IMR-90 (cell line): ENCODE measurements at regions not wholly inside any gene's neighbourhood (a gene's known extent, or its start where the extent isn't known, plus 50 kb on each side); places are given as distances from the start of the nearest gene placed in this dataset.

ENCODE experiments used
- ATAC-seq: fragments of 200-7000 bp; cut with Tn5 transposase; 2 replicates; pipeline ENCODE4 v1.9.1; 2020; ENCODE audit warnings: low read depth, mild to moderate bottlenecking, moderate library complexity
- BruUV-seq: library from RNA; stranded (reverse); fragments of 400-500 nt; replicated peaks from 2 replicates; lab custom pipeline; 2021; lab: Mats Ljungman, UMichigan
- CTCF ChIA-PET: fragments of 300-600 bp; formaldehyde crosslinking; extraction: SDS; loops from one replicate; lab custom pipeline; 2021; ENCODE audit warnings: antibody characterized with exemption; lab: Yijun Ruan, JAX
- POLR2A ChIA-PET: fragments of 300-600 bp; sonication (Branson Sonifier 250); formaldehyde crosslinking; loops from one replicate; lab custom pipeline; 2022; ENCODE audit warnings: antibody characterized with exemption; ENCODE audit not compliant: unreplicated experiment; lab: Charles Lee
- DNase-seq: peaks from one replicate; pipeline ENCODE4 v3.0.0; 2013
- H2AFZ ChIP-seq: replicated peaks from 2 replicates; pipeline ENCODE3; 2013; ENCODE audit warnings: low read length, mild to moderate bottlenecking; ENCODE audit not compliant: poor library complexity
- H2AK5ac ChIP-seq: 2 replicates; pipeline ENCODE4 v1.6.1; 2013; ENCODE audit warnings: low read depth, low read length, inconsistent platforms
- H2AK9ac ChIP-seq: replicated peaks from 2 replicates; pipeline ENCODE3; 2013; ENCODE audit warnings: mild to moderate bottlenecking, low read depth, low read length, moderate library complexity; ENCODE audit not compliant: poor library complexity
- H2BK120ac ChIP-seq: 2 replicates; pipeline ENCODE4 v1.6.1; 2013; ENCODE audit warnings: low read depth, low read length, inconsistent platforms
- H2BK15ac ChIP-seq: 3 replicates; pipeline ENCODE4 v1.6.1; 2013; ENCODE audit warnings: low read depth, low read length, inconsistent platforms
- H2BK20ac ChIP-seq: 2 replicates; pipeline ENCODE4 v1.6.1; 2013; ENCODE audit warnings: low read depth, mild to moderate bottlenecking, inconsistent platforms, low read length, moderate library complexity
- H2BK5ac ChIP-seq: 2 replicates; pipeline ENCODE4 v1.6.1; 2013; ENCODE audit warnings: mild to moderate bottlenecking, low read depth, low read length, inconsistent platforms; ENCODE audit not compliant: poor library complexity, severe bottlenecking
- H3K14ac ChIP-seq: replicated peaks from 2 replicates; pipeline ENCODE4 v1.6.1; 2013; ENCODE audit warnings: low read depth, low read length, inconsistent platforms
- H3K18ac ChIP-seq: 2 replicates; pipeline ENCODE4 v1.6.1; 2013; ENCODE audit warnings: low read depth, low read length, control low read depth
- H3K23ac ChIP-seq: 2 replicates; pipeline ENCODE4 v1.6.1; 2013; ENCODE audit warnings: low read depth, low read length, inconsistent platforms
- H3K27ac ChIP-seq: 2 replicates; pipeline ENCODE4 v1.5.1; 2013; ENCODE audit warnings: mild to moderate bottlenecking, control low read depth, low read length; ENCODE audit not compliant: insufficient read depth
- H3K27me3 ChIP-seq: 2 replicates; pipeline ENCODE4 v1.6.1; 2013; ENCODE audit warnings: low read length; ENCODE audit not compliant: control insufficient read depth, insufficient read depth
- H3K36me3 ChIP-seq: 2 replicates; pipeline ENCODE4 v1.6.1; 2013; ENCODE audit warnings: low read length, mixed read lengths; ENCODE audit not compliant: control insufficient read depth, insufficient read depth
- H3K4ac ChIP-seq: 2 replicates; pipeline ENCODE4 v1.6.1; 2013; ENCODE audit warnings: low read depth, low read length, inconsistent platforms
- H3K4me1 ChIP-seq: 2 replicates; pipeline ENCODE4 v1.6.1; 2013; ENCODE audit warnings: low read length, mixed read lengths; ENCODE audit not compliant: control insufficient read depth, insufficient read depth
- H3K4me2 ChIP-seq: 2 replicates; pipeline ENCODE4 v1.6.1; 2013; ENCODE audit warnings: low read depth, mild to moderate bottlenecking, control low read depth, low read length, moderate library complexity
- H3K4me3 ChIP-seq: 2 replicates; pipeline ENCODE4 v1.5.1; 2013; ENCODE audit warnings: low read depth, mild to moderate bottlenecking, control low read depth, low read length, moderate library complexity; ENCODE audit not compliant: insufficient read depth
- H3K56ac ChIP-seq: 2 replicates; pipeline ENCODE4 v1.6.1; 2013; ENCODE audit warnings: low read length, inconsistent platforms; ENCODE audit not compliant: insufficient read depth; ENCODE audit errors: extremely low read depth
- H3K79me1 ChIP-seq, 2 experiments: 2 replicates each; pipeline ENCODE4 v1.6.1; 2013; ENCODE audit warnings: low read length in 2 of 2, inconsistent platforms in 1 of 2, low read depth in 1 of 2
- H3K9ac ChIP-seq: 2 replicates; pipeline ENCODE4 v1.6.1; 2013; ENCODE audit warnings: low read depth, low read length, control low read depth
- H3K9me1 ChIP-seq: 2 replicates; pipeline ENCODE4 v1.6.1; 2013; ENCODE audit warnings: low read length, inconsistent platforms; ENCODE audit not compliant: insufficient read depth
- H3K9me3 ChIP-seq: 2 replicates; pipeline ENCODE4 v1.6.1; 2013; ENCODE audit warnings: low read length; ENCODE audit not compliant: control insufficient read depth, insufficient read depth
- H4K20me1 ChIP-seq: 2 replicates; pipeline ENCODE4 v1.6.1; 2013; ENCODE audit warnings: low read length, inconsistent platforms; ENCODE audit not compliant: insufficient read depth
- H4K5ac ChIP-seq: 2 replicates; pipeline ENCODE4 v1.6.1; 2013; ENCODE audit warnings: mild to moderate bottlenecking, low read depth, low read length, control low read depth
- H4K8ac ChIP-seq, 2 experiments: 2 replicates each; pipeline ENCODE4 v1.6.1; 2013; ENCODE audit warnings: low read depth in 2 of 2, low read length in 2 of 2, control low read depth in 1 of 2, inconsistent platforms in 1 of 2
- H4K91ac ChIP-seq: 2 replicates; pipeline ENCODE4 v1.6.1; 2013; ENCODE audit warnings: low read depth, low read length, inconsistent platforms; ENCODE audit not compliant: insufficient read depth
- BHLHE40 ChIP-seq: fragments of 150-350 bp; IDR thresholded peaks from 2 replicates; pipeline ENCODE4 v1.6.1; 2016; ENCODE audit warnings: mild to moderate bottlenecking, low read depth, low read length
- CEBPB ChIP-seq: IDR thresholded peaks from 2 replicates; pipeline ENCODE4 v1.6.1; 2012; ENCODE audit warnings: low read depth, low read length, improper control_type of control experiment
- CHD1 ChIP-seq: IDR thresholded peaks from 2 replicates; pipeline ENCODE4 v1.6.1; 2012; ENCODE audit warnings: low read depth, low read length, improper control_type of control experiment
- CTCF ChIP-seq: conservative IDR thresholded peaks from 2 replicates; pipeline ENCODE4 v1.5.1; 2012; ENCODE audit warnings: mild to moderate bottlenecking, low read depth, low read length, improper control_type of control experiment
- ELK1 ChIP-seq: fragments of 150-350 bp; IDR thresholded peaks from 2 replicates; pipeline ENCODE4 v1.6.1; 2016; ENCODE audit warnings: low read depth, mild to moderate bottlenecking, low read length, moderate library complexity, borderline replicate concordance
- FOS ChIP-seq: fragments of 150-350 bp; IDR thresholded peaks from 2 replicates; pipeline ENCODE4 v1.6.1; 2016; ENCODE audit warnings: low read depth, low read length
- MAFK ChIP-seq: IDR thresholded peaks from 2 replicates; pipeline ENCODE4 v1.6.1; 2012; ENCODE audit warnings: low read depth, low read length, improper control_type of control experiment
- MAZ ChIP-seq: IDR thresholded peaks from 2 replicates; pipeline ENCODE4 v1.6.1; 2012; ENCODE audit warnings: low read depth, mild to moderate bottlenecking, low read length, improper control_type of control experiment, moderate library complexity, borderline replicate concordance
- MXI1 ChIP-seq: IDR thresholded peaks from 2 replicates; pipeline ENCODE4 v1.6.1; 2012; ENCODE audit warnings: low read depth, mild to moderate bottlenecking, low read length, moderate library complexity, borderline replicate concordance
- NFE2L2 ChIP-seq: fragments of 150-350 bp; IDR thresholded peaks from 2 replicates; pipeline ENCODE4 v1.6.1; 2016; ENCODE audit warnings: low read depth, mild to moderate bottlenecking, low read length
- POLR2A ChIP-seq: IDR thresholded peaks from 2 replicates; pipeline ENCODE4 v1.6.1; 2012; ENCODE audit warnings: mild to moderate bottlenecking, low read depth, low read length
- RAD21 ChIP-seq: IDR thresholded peaks from 2 replicates; pipeline ENCODE4 v1.6.1; 2012; ENCODE audit warnings: low read length, improper control_type of control experiment
- RCOR1 ChIP-seq: IDR thresholded peaks from 2 replicates; pipeline ENCODE4 v1.6.1; 2012; ENCODE audit warnings: mild to moderate bottlenecking, low read length, improper control_type of control experiment; ENCODE audit not compliant: insufficient replicate concordance
- RFX5 ChIP-seq: IDR thresholded peaks from 2 replicates; pipeline ENCODE4 v1.8.0; 2012; ENCODE audit warnings: low read depth, mild to moderate bottlenecking, low read length, moderate library complexity
- SMC3 ChIP-seq: fragments of 150-350 bp; IDR thresholded peaks from 2 replicates; pipeline ENCODE4 v1.6.1; 2016; ENCODE audit warnings: low read depth, mild to moderate bottlenecking, antibody characterized with exemption, low read length, moderate library complexity
- USF2 ChIP-seq: fragments of 150-350 bp; IDR thresholded peaks from 2 replicates; pipeline ENCODE4 v1.6.1; 2017; ENCODE audit warnings: mild to moderate bottlenecking, antibody characterized with exemption, low read length, low read depth
- WGBS, 2 experiments: methylation state at CpG; one replicate each; pipeline versions ENCODE4 v1.1.5 to v1.1.7; 2013; ENCODE audit warnings: missing lambda C conversion rate in 2 of 2; ENCODE audit not compliant: insufficient read length in 1 of 2; ENCODE audit errors: extremely low coverage in 2 of 2; 5-methylcytosine and 5-hydroxymethylcytosine counted together
- dilution Hi-C: fragments of 300-500 bp; cut with HindIII; formaldehyde crosslinking; loops from one replicate; pipeline ENCODE4 v1.14.3; 2018; ENCODE audit warnings: low sequenced_read_pairs; ENCODE audit not compliant: unreplicated experiment
- in situ Hi-C: fragments of 300-500 bp; cut with MboI; formaldehyde crosslinking; loops from 3 replicates; pipeline ENCODE4 v1.14.3; 2019; ENCODE audit warnings: low sequenced_read_pairs, inconsistent platforms, mixed read lengths
- intact Hi-C: fragments of 100-400 bp; cut with micrococcal nuclease; formaldehyde crosslinking; loops from 2 replicates; pipeline ENCODE4 v1.10.0; 2022

- CTCF ChIA-PET: no interaction called here
- H2BK120ac ChIP-seq: no peak overlapping the region
- no peak overlapping the region for H2AK9ac ChIP-seq
- no peaks in the 10 kb centered on the region for H3K4me1 ChIP-seq
- WGBS, 2 experiments: 20% methylated on average over 1 of the region's 6 CpGs; no CpG with 5 or more reads in 1 of the 2 experiments
- no peak overlapping the region for H2BK15ac ChIP-seq
- H4K20me1 ChIP-seq: no peaks in the 10 kb centered on the region
- POLR2A ChIA-PET: no interaction called here
- no peak overlapping the region for H4K5ac ChIP-seq
- H3K79me1 ChIP-seq: no peaks in the 10 kb centered on the region
- in situ Hi-C loops (no loop called here), intact Hi-C loops (no loop called here), dilution Hi-C loops (no loop called here)
- H3K18ac ChIP-seq: no peak overlapping the region
- H3K4me3 ChIP-seq: no peak overlapping the region
- H3K9me1 ChIP-seq: no peaks in the 10 kb centered on the region
- TF ChIP-seq CEBPB (no peak), MAZ (no peak), MXI1 (no peak), NFE2L2 (no peak), FOS (no peak), MAFK (no peak), CHD1 (no peak), SMC3 (no peak), ELK1 (no peak), RFX5 (no peak), POLR2A (no peak), USF2 (no peak), RCOR1 (no peak), BHLHE40 (no peak), RAD21 (no peak), CTCF (no peak)
- no peak overlapping the region for H4K91ac ChIP-seq
- no peak for ATAC-seq
- no peak overlapping the region for H3K4ac ChIP-seq
- no peak overlapping the region for H3K23ac ChIP-seq
- no peaks in the 10 kb centered on the region for H3K36me3 ChIP-seq
- no peak overlapping the region for H2AK5ac ChIP-seq
- H3K56ac ChIP-seq: no peak overlapping the region
- H3K14ac ChIP-seq: no peak overlapping the region
- no peak overlapping the region for H4K8ac ChIP-seq
- no peak overlapping the region for H2AFZ ChIP-seq
- H3K27ac ChIP-seq: no peak overlapping the region
- no peaks in the 10 kb centered on the region for H3K27me3 ChIP-seq
- no peak overlapping the region for H2BK20ac ChIP-seq
- no peak overlapping the region for H3K4me2 ChIP-seq
- peaks cover 2% of the 10 kb centered on the region; the same call in 1 of the 2 replicates for H3K9me3 ChIP-seq
- H3K9ac ChIP-seq: no peak overlapping the region
- no TSS peak for BruUV-seq
- DNase-seq: no peak
- no peak overlapping the region for H2BK5ac ChIP-seq
Observed at GRCh38 chr13:54845351-54845965, 1816.8 kb downstream of the OLFM4 start.
